Activated naive CD4-positive, alpha-beta T cell (primary cell): ENCODE measurements at regions not wholly inside any gene's neighbourhood (a gene's known extent, or its start where the extent isn't known, plus 50 kb on each side); places are given as distances from the start of the nearest gene placed in this dataset.
"Not testable (repeated sequence)": the region's sequence is repeated elsewhere in the genome, so short reads cannot be mapped to it uniquely, and the experiment has no call there.

Experiments
- DNase-seq, 4 experiments: peaks; one replicate each; lab custom pipeline; 2025; lab: John Stamatoyannopoulos, UW

DNA sequence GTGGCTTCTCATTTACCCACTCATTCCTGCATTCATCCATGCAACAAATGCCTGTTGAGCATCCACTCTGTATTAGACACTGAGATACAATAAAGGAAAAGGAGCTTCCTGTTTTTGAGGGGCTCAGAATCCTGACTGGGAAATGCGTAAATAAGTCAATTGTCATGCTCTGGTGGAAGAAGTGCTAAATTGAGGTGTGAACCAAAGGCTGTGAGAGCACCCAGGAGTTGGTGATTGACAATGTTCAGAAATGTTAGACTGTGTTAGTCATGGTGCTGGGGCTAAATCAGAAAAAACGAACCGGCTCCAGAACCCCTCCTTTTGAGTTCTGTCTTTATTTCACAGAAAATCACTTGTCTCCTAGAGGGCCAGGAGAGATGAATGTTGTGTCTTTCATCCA, 558.6 kb upstream of the SGCD start:
- DNase-seq, result no peak

- DNase-seq, result no peak
These were observed 554.8 kb upstream of the SGCD start for GRCh38 chr5:155772009-155772662.

- DNase-seq, result no peak
These were observed 553.3 kb upstream of the SGCD start for GRCh38 chr5:155773680-155774079.

- no peak for DNase-seq
These were observed 546.7 kb upstream of the SGCD start for GRCh38 chr5:155780260-155780659.

- no peak for DNase-seq
These were observed 543.7 kb upstream of the SGCD start for GRCh38 chr5:155783246-155783645.

- DNase-seq, result no peak
These were observed 543.2 kb upstream of the SGCD start for GRCh38 chr5:155783791-155784190.

DNA sequence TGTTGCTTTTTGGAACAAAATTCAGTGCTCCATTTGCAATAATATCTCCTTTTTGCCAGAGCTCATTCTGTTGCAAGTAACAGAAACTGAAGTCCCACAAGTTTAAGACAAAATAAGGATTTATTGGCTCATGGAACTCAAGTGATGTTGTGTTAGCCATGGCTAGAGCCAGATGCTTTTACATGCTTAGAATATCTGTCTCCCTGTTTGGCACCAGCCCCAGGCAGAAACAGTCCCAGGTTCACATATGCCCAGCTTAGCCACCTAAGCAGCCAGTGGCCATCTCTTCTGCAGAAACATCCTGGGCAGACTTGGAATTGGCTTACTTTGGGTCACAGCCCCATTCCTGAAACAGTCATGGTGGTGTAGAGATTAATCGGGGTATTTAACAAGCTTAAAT, 540.9 kb upstream of the SGCD start:
- DNase-seq, result no peak

GRCh38 chr5:155792873-155793272, 534.1 kb upstream of the SGCD start:
- no peak for DNase-seq

DNA sequence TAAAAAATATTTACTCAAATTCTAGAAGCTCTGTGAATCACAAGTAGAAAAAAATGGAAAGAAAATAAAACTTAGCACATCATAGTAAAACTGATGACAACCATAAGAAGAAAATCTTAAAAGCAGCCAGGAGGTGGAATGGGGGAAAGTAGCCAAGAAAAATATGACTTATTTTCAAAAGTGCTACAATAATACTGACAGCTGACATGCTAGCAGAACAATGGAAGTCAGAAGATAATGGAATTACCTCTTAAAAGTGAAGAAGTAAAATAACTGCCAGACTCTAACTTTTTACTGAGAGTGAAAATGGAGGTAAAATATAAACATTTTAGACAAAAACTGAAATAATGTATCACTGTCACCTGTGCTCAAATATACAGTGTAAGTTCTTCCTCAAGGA, 532.2 kb upstream of the SGCD start:
- DNase-seq, result no peak

DNA sequence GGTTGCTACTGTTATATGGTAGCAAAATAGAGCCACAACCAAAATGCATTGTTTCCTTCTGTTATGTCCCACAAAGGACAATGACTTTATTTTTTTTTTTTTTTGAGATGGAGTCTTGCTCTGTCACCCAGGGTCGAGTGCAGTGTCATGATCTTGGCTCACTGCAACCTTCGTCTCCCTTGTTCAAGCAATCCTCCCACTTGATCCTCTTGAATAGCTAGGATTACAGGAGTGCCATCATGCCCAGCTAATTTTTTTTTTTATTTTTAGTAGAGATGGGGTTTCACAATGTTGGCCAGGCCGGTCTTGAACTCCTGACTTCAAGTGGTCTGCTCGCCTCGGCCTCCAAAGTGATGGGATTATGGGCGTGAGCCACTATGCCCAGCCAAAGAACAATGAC, 527.7 kb upstream of the SGCD start:
- no peak for DNase-seq

DNA sequence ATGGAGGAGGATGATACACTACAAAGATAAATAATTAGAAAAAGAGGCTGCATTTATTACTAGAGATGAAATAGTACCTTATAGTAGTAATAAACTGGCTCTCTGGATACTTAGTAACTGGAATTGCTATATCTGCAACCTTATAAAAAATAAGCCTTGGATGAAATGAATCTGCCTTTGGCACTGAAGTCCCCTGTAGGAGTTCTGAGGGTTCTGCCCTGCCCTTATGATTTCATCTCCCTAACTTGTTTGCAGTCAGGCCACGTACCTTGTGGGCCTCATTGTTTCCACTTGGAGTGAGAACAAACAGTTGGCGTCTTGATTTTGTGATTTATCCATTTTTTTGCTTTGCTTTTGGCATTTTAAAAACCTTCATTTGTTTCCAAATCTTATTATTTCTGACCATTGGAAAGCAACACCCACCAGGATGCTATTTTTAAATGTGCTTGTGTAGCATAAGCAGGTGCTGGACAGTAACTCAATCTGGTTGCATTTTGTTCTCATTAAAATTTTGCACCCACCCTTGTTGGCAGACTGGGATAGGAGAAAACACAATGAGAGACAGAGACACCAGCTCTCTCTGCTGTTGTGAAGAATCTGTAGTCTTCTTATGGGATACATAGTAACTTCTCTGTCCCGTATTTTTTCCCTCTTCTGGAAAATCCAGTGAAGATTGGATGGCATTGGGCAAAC, 518.9 kb upstream of the SGCD start:
- DNase-seq, result no peak

GRCh38 chr5:155815248-155815647, 511.7 kb upstream of the SGCD start:
- DNase-seq, result no peak

- DNase-seq, result no peak
These were observed 504.8 kb upstream of the SGCD start for GRCh38 chr5:155822177-155822576.

- DNase-seq, result no peak
These were observed 500.1 kb upstream of the SGCD start for GRCh38 chr5:155826611-155827507.

DNA sequence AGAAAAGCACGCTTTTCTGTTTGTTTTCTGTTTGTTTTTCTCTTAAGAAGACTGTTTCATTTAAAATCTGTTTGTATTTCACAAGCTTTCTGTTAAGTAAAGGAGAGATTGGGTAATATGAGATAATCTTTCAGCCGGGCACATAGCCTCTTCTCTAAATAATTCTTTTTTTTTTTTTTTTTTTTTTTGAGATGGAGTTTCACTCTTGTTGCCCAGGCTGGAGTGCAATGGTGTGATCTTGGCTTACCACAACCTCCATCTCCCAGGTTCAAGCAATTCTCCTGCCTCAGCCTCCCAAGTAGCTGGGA, 499.5 kb upstream of the SGCD start:
- DNase-seq, result not testable (repeated sequence)

- no peak for DNase-seq
These were observed 499.0 kb upstream of the SGCD start for GRCh38 chr5:155827949-155828348.

DNA sequence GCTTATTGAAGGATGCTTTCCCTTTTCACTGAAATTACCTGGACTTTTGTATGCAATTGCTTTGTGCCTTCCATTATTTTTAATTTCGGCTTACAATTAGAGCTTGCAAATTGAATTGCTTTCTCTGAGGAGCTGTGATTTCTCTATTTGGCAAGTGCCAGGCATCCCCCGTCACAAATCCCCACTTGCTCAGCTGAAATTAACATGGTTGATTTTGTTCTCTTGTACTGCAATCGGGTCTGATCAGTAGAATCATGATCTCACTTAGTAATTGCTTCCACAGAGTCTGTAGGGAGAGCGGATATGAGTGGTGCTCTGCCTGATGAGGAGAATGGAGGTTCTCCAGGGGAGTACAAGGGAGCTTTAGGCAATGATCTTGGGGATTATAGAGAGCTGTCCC, 495.5 kb upstream of the SGCD start:
- no peak for DNase-seq

GRCh38 chr5:155833287-155833686, 493.7 kb upstream of the SGCD start:
- DNase-seq, result no peak

GRCh38 chr5:155834271-155834975, 492.5 kb upstream of the SGCD start:
- DNase-seq, result no peak

GRCh38 chr5:155836089-155836803, 490.7 kb upstream of the SGCD start:
- no peak for DNase-seq

- no peak for DNase-seq
These were observed 488.6 kb upstream of the SGCD start for GRCh38 chr5:155838394-155838793.
